Activated naive CD8-positive, alpha-beta T cell treated with anti-CD3 and anti-CD28 coated beads, Interleukin-2, amount 50 U/mL, for 24 hours (primary cell): ENCODE measurements at regions not wholly inside any gene's neighbourhood (a gene's known extent, or its start where the extent isn't known, plus 50 kb on each side); places are given as distances from the start of the nearest gene placed in this dataset.

Experiments
- ATAC-seq: fragments of 150-1000 bp; cut with Tn5 transposase; one replicate; pipeline ENCODE4 v1.10.0; 2021
- DNase-seq: peaks from one replicate; pipeline ENCODE4 v3.0.0; 2021
- H3K27ac Mint-ChIP-seq: one replicate; pipeline ENCODE4 v1.8.0; 2021; ENCODE audit warnings: mild to moderate bottlenecking, mixed read lengths
- H3K27me3 Mint-ChIP-seq: one replicate; pipeline ENCODE4 v1.8.0; 2021; ENCODE audit warnings: mixed read lengths
- H3K36me3 Mint-ChIP-seq: one replicate; pipeline ENCODE4 v1.8.0; 2021; ENCODE audit warnings: low read depth, mixed read lengths
- H3K4me1 Mint-ChIP-seq: one replicate; pipeline ENCODE4 v1.8.0; 2021; ENCODE audit warnings: mixed read lengths
- H3K4me3 Mint-ChIP-seq: one replicate; pipeline ENCODE4 v1.8.0; 2021; ENCODE audit warnings: mild to moderate bottlenecking, moderate library complexity, mixed read lengths
- H3K9me3 Mint-ChIP-seq: one replicate; pipeline ENCODE4 v1.8.0; 2021; ENCODE audit warnings: mixed read lengths

DNA sequence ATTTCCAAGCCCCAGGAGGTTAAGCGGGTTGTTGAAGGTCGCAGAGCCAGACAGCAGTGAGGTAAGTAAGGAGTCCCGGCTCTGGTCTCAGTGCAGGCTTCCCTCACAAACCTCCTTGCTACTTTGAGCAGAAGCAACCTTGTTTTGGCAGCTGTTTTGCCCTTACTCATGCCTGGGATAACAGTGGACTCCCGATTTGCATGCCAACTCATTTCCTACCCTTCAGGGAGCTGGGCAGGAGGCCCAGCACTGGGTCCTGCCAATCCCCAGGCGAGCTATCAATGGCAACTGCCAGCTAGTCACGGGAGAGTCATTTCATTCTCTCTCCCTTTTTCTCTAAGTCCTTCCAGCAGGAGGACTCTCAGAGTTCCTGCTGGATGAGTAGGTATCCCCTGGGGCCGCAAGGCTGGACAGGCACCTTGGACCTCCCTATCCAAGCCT is 72.0 kb upstream of the KSR1 start:
- Mint-ChIP-seq H3K4me3 (no peak overlapping the region), H3K27ac (no peak overlapping the region), H3K36me3 (no peaks in the 10 kb centered on the region), H3K9me3 (no peaks in the 10 kb centered on the region), H3K4me1 (peaks cover 13% of the 10 kb centered on the region), H3K27me3 (peaks cover 21% of the 10 kb centered on the region)
- DNase-seq (no peak), ATAC-seq (no peak)

- no peak for ATAC-seq
- H3K36me3 Mint-ChIP-seq: no peaks in the 10 kb centered on the region
- no peaks in the 10 kb centered on the region for H3K9me3 Mint-ChIP-seq
- peaks cover 13% of the 10 kb centered on the region for H3K4me1 Mint-ChIP-seq
- H3K4me3 Mint-ChIP-seq: no peak overlapping the region
- no peak for DNase-seq
- H3K27ac Mint-ChIP-seq: no peak overlapping the region
- H3K27me3 Mint-ChIP-seq: peaks cover 17% of the 10 kb centered on the region
Measured at GRCh38 chr17:27384726-27385125, 71.5 kb upstream of the KSR1 start.

DNA sequence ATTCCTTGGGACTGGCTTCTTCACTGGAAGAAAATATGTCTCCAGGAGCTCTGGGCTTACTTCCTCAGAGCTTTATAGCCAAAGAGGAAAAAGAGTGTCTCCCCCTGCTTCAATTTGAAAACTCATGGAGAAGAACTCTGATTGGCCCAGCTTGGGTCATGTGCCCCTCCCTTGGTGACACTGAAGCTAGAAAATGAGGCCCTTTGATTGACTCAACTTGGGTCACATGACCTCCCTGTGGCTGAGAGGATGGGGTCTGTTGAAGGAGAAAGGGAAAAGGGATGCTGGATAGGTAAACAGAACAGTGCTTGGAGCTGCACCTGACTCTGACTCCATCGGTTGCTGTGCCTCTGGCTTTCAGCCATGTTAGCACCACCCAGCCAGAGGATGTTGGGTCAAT is 70.6 kb upstream of the KSR1 start:
- no peak for ATAC-seq
- Mint-ChIP-seq H3K4me3 (no peak overlapping the region), H3K36me3 (no peaks in the 10 kb centered on the region), H3K27ac (no peak overlapping the region), H3K27me3 (peaks cover 12% of the 10 kb centered on the region), H3K4me1 (peaks cover 13% of the 10 kb centered on the region), H3K9me3 (no peaks in the 10 kb centered on the region)
- no peak for DNase-seq

- Mint-ChIP-seq H3K27me3 (peaks cover 8% of the 10 kb centered on the region), H3K9me3 (no peaks in the 10 kb centered on the region), H3K4me1 (peaks cover 10% of the 10 kb centered on the region), H3K27ac (no peak overlapping the region), H3K4me3 (no peak overlapping the region), H3K36me3 (no peaks in the 10 kb centered on the region)
- ATAC-seq: no peak
- DNase-seq: no peak
Measured at GRCh38 chr17:27386206-27387075, 69.8 kb upstream of the KSR1 start.

- Mint-ChIP-seq H3K4me3 (no peak overlapping the region), H3K4me1 (peaks cover 10% of the 10 kb centered on the region), H3K36me3 (no peaks in the 10 kb centered on the region), H3K27ac (no peak overlapping the region), H3K27me3 (peaks cover 21% of the 10 kb centered on the region), H3K9me3 (no peaks in the 10 kb centered on the region)
- no peak for ATAC-seq
- DNase-seq: no peak
Measured at GRCh38 chr17:27389542-27390140, 66.6 kb upstream of the KSR1 start.

GRCh38 chr17:27390540-27390939 is 65.7 kb upstream of the KSR1 start:
- peaks cover 27% of the 10 kb centered on the region for H3K27me3 Mint-ChIP-seq
- no peak for DNase-seq
- no peak for ATAC-seq
- no peak overlapping the region for H3K27ac Mint-ChIP-seq
- H3K4me1 Mint-ChIP-seq: peaks cover 10% of the 10 kb centered on the region
- no peak overlapping the region for H3K4me3 Mint-ChIP-seq
- no peaks in the 10 kb centered on the region for H3K36me3 Mint-ChIP-seq
- H3K9me3 Mint-ChIP-seq: no peaks in the 10 kb centered on the region

GRCh38 chr17:27391427-27391826 is 64.8 kb upstream of the KSR1 start:
- no peak for DNase-seq
- Mint-ChIP-seq H3K36me3 (no peaks in the 10 kb centered on the region), H3K9me3 (no peaks in the 10 kb centered on the region), H3K27me3 (peaks cover 26% of the 10 kb centered on the region), H3K4me3 (no peak overlapping the region), H3K27ac (no peak overlapping the region), H3K4me1 (peaks cover 10% of the 10 kb centered on the region)
- ATAC-seq: no peak

GRCh38 chr17:27396045-27396444 is 60.2 kb upstream of the KSR1 start:
- Mint-ChIP-seq H3K4me3 (no peak overlapping the region), H3K9me3 (no peaks in the 10 kb centered on the region), H3K4me1 (no peaks in the 10 kb centered on the region), H3K36me3 (no peaks in the 10 kb centered on the region), H3K27ac (no peak overlapping the region), H3K27me3 (peaks cover 37% of the 10 kb centered on the region)
- no peak for ATAC-seq
- no peak for DNase-seq

GRCh38 chr17:27396941-27397340 is 59.3 kb upstream of the KSR1 start:
- Mint-ChIP-seq H3K27me3 (peaks cover 38% of the 10 kb centered on the region), H3K9me3 (no peaks in the 10 kb centered on the region), H3K4me3 (no peak overlapping the region), H3K4me1 (no peaks in the 10 kb centered on the region), H3K27ac (no peak overlapping the region), H3K36me3 (no peaks in the 10 kb centered on the region)
- ATAC-seq: no peak
- DNase-seq: no peak

DNA sequence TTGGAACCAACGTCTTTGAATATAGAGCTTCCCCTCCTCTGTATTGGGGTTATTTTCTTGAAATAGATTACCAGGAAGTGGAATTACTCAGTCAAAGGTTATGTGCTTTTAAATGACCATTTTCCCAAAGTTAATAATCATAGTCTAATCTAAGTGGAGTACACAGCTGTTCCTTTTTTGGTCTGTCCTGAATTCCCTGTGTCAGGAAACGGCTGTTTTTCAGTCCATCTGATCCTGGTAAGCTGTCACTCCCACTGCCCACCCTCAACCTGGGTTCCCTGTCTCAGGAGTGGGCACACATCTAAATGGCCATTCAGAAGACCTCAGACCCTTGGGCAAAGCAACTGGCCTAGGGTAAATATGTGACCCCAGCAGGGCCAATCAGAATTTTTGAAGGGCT is 57.6 kb upstream of the KSR1 start:
- DNase-seq: no peak
- Mint-ChIP-seq H3K27me3 (peaks cover 32% of the 10 kb centered on the region), H3K9me3 (no peaks in the 10 kb centered on the region), H3K36me3 (no peaks in the 10 kb centered on the region), H3K4me1 (no peaks in the 10 kb centered on the region), H3K4me3 (no peak overlapping the region), H3K27ac (no peak overlapping the region)
- no peak for ATAC-seq

- Mint-ChIP-seq H3K36me3 (no peaks in the 10 kb centered on the region), H3K4me3 (no peak overlapping the region), H3K4me1 (no peaks in the 10 kb centered on the region), H3K27ac (no peak overlapping the region), H3K27me3 (peaks cover 18% of the 10 kb centered on the region), H3K9me3 (no peaks in the 10 kb centered on the region)
- no peak for DNase-seq
- ATAC-seq: no peak
Measured at GRCh38 chr17:27400991-27401390, 55.3 kb upstream of the KSR1 start.

- Mint-ChIP-seq H3K27me3 (peaks cover 13% of the 10 kb centered on the region), H3K36me3 (no peaks in the 10 kb centered on the region), H3K4me3 (no peak overlapping the region), H3K4me1 (no peaks in the 10 kb centered on the region), H3K9me3 (no peaks in the 10 kb centered on the region), H3K27ac (no peak overlapping the region)
- ATAC-seq (no peak), DNase-seq (no peak)
Measured at GRCh38 chr17:27402943-27403342, 53.3 kb upstream of the KSR1 start.

DNA sequence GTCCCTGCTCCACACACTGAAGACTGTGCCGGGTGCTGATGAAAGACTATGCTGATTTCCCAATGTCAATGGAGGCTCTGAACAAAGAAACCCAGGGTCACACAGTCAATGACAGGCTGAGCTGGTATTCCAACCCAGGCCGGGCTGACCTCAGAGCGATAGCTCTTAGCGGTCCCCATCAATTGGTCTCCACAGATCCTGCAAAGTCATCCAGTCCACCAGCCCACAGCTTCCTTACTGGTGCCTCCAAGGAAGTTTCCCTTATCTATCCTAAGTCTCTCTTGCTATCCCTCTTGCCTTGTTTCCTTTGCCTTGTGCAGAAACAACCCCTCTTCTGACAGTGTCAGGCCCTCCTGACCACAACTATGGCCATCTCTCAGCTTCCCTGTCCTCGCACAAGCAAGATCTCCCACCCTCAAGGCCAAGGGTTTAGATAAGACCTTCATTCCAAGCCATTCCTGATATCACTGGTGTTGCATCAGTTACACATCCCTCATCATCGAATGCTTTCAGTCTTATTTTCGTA is 52.7 kb upstream of the KSR1 start:
- Mint-ChIP-seq H3K27ac (no peak overlapping the region), H3K9me3 (no peaks in the 10 kb centered on the region), H3K27me3 (peaks cover 9% of the 10 kb centered on the region), H3K36me3 (no peaks in the 10 kb centered on the region), H3K4me3 (no peak overlapping the region), H3K4me1 (no peaks in the 10 kb centered on the region)
- ATAC-seq (no peak), DNase-seq (no peak)

DNA sequence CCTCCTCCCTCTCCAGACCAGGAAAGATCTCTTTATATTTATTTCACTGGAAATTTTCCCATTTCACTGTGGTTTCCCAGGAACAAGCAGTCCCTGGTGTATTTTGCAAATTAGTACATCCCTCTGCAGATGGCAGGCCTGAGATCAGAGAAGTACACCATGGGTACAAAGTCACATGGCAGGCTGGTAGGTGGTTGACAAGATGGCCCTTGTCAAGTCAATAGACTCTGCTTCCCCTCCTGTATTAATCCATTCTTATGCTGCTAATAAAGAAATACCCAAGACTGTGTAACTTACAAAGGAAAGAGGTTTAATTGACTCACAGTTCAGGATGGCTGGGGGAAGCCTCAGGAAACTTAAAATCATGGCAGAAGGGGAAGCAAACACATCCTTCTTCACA is 51.6 kb upstream of the KSR1 start:
- DNase-seq (no peak), ATAC-seq (no peak)
- peaks cover 7% of the 10 kb centered on the region for H3K27me3 Mint-ChIP-seq
- no peaks in the 10 kb centered on the region for H3K36me3 Mint-ChIP-seq
- no peak overlapping the region for H3K4me3 Mint-ChIP-seq
- no peaks in the 10 kb centered on the region for H3K4me1 Mint-ChIP-seq
- H3K27ac Mint-ChIP-seq: no peak overlapping the region
- H3K9me3 Mint-ChIP-seq: no peaks in the 10 kb centered on the region
